ENCODE measurements at regions not wholly inside any gene's neighbourhood (a gene's known extent, or its start where the extent isn't known, plus 50 kb on each side); places are given as distances from the start of the nearest gene placed in this dataset.

GRCh38 chr10:7043055-7043653 lies 367.7 kb downstream of the SFMBT2 start:
- no peak for TF ChIP-seq ZFX (IDR thresholded peaks at IDR 0.05; ENCODE audit: borderline replicate concordance)
- no peak for TF ChIP-seq CTCF (IDR thresholded peaks at IDR 0.05)
